ENCODE measurements at regions not wholly inside any gene's neighbourhood (a gene's known extent, or its start where the extent isn't known, plus 50 kb on each side); places are given as distances from the start of the nearest gene placed in this dataset.

GRCh38 chr3:124172816-124173215, 180.9 kb upstream of the ROPN1 start:
- DNase-seq (ENCODE audit: insufficient read length, low spot score) (no peak), FAIRE-seq (peak; percentile 47)

- FAIRE-seq: no peak
- DNase-seq (ENCODE audit: insufficient read length, low spot score): no peak
These were observed 182.6 kb upstream of the ROPN1 start for GRCh38 chr3:124174476-124174875.

GRCh38 chr3:124174910-124175874, 183.3 kb upstream of the ROPN1 start:
- DNase-seq (ENCODE audit: insufficient read length, low spot score) (no peak), FAIRE-seq (no peak)

- DNase-seq (ENCODE audit: insufficient read length, low spot score): no peak
- FAIRE-seq: no peak
These were observed 185.1 kb upstream of the ROPN1 start for GRCh38 chr3:124177071-124177470.

- FAIRE-seq: no peak
These were observed 186.6 kb upstream of the ROPN1 start for GRCh38 chr3:124178531-124178930.

GRCh38 chr3:124200407-124200806, 208.5 kb upstream of the ROPN1 start:
- no peak for FAIRE-seq

More at GRCh38 chr3:124178531-124178930, 186.6 kb upstream of the ROPN1 start:
- no peak for DNase-seq (ENCODE audit: insufficient read length, low spot score)

GRCh38 chr3:124201226-124201625, 209.3 kb upstream of the ROPN1 start:
- FAIRE-seq: no peak

More at GRCh38 chr3:124200407-124200806, 208.5 kb upstream of the ROPN1 start:
- no peak for DNase-seq (ENCODE audit: insufficient read length, low spot score)

GRCh38 chr3:124201786-124202185, 209.9 kb upstream of the ROPN1 start:
- no peak for DNase-seq (ENCODE audit: insufficient read length, low spot score)
- FAIRE-seq: no peak

More at GRCh38 chr3:124201226-124201625, 209.3 kb upstream of the ROPN1 start:
- no peak for DNase-seq (ENCODE audit: insufficient read length, low spot score)

- FAIRE-seq (no peak), DNase-seq (ENCODE audit: insufficient read length, low spot score) (no peak)
These were observed 210.8 kb upstream of the ROPN1 start for GRCh38 chr3:124202754-124203153.

- DNase-seq (ENCODE audit: insufficient read length, low spot score) (no peak), FAIRE-seq (no peak)
These were observed 211.4 kb upstream of the ROPN1 start for GRCh38 chr3:124203292-124203691.

GRCh38 chr3:124206225-124207055, 214.5 kb upstream of the ROPN1 start:
- DNase-seq (ENCODE audit: insufficient read length, low spot score): no peak
- FAIRE-seq: no peak

GRCh38 chr3:124207077-124207476, 215.2 kb upstream of the ROPN1 start:
- FAIRE-seq: no peak

GRCh38 chr3:124207873-124208485, 216.1 kb upstream of the ROPN1 start:
- DNase-seq (ENCODE audit: insufficient read length, low spot score): peak; percentile 4
- peak; percentile 69 for FAIRE-seq

More at GRCh38 chr3:124207077-124207476, 215.2 kb upstream of the ROPN1 start:
- DNase-seq (ENCODE audit: insufficient read length, low spot score): no peak

GRCh38 chr3:124209426-124209825, 217.5 kb upstream of the ROPN1 start:
- FAIRE-seq (no peak), DNase-seq (ENCODE audit: insufficient read length, low spot score) (no peak)

GRCh38 chr3:124210899-124211298, 219.0 kb upstream of the ROPN1 start:
- FAIRE-seq (no peak), DNase-seq (ENCODE audit: insufficient read length, low spot score) (no peak)

GRCh38 chr3:124213641-124214040, 221.7 kb upstream of the ROPN1 start:
- FAIRE-seq: no peak
- no peak for DNase-seq (ENCODE audit: insufficient read length, low spot score)

GRCh38 chr3:124217542-124217941, 225.6 kb upstream of the ROPN1 start:
- FAIRE-seq: peak; percentile 44
- no peak for DNase-seq (ENCODE audit: insufficient read length, low spot score)

- DNase-seq (ENCODE audit: insufficient read length, low spot score) (no peak), FAIRE-seq (no peak)
These were observed 229.5 kb upstream of the ROPN1 start for GRCh38 chr3:124221422-124221821.

GRCh38 chr3:124223853-124224252, 231.9 kb upstream of the ROPN1 start:
- DNase-seq (ENCODE audit: insufficient read length, low spot score) (no peak), FAIRE-seq (no peak)

- DNase-seq (ENCODE audit: insufficient read length, low spot score) (no peak), FAIRE-seq (no peak)
These were observed 235.3 kb upstream of the ROPN1 start for GRCh38 chr3:124227150-124227630.

GRCh38 chr3:124229420-124229819, 237.5 kb upstream of the ROPN1 start:
- FAIRE-seq (no peak), DNase-seq (ENCODE audit: insufficient read length, low spot score) (no peak)

Data from GM19239 (cell line).